Ectodermal cell (in vitro differentiated cells): ENCODE measurements at regions not wholly inside any gene's neighbourhood (a gene's known extent, or its start where the extent isn't known, plus 50 kb on each side); places are given as distances from the start of the nearest gene placed in this dataset.

Experiments
- H3K27ac ChIP-seq: 2 replicates; pipeline ENCODE4 v1.7.0; 2013; ENCODE audit warnings: mild to moderate bottlenecking, low read depth, low read length; ENCODE audit not compliant: insufficient read depth, poor library complexity, severe bottlenecking
- H3K27me3 ChIP-seq: 2 replicates; pipeline ENCODE4 v1.7.0; 2013; ENCODE audit warnings: mild to moderate bottlenecking, low read length; ENCODE audit not compliant: insufficient read depth, control insufficient read depth, poor library complexity, severe bottlenecking
- H3K36me3 ChIP-seq: one replicate; pipeline ENCODE4 v1.7.0; 2013; ENCODE audit warnings: low read length; ENCODE audit not compliant: control insufficient read depth, insufficient read depth
- H3K4me1 ChIP-seq: one replicate; pipeline ENCODE4 v1.7.0; 2013; ENCODE audit warnings: low read length; ENCODE audit not compliant: control insufficient read depth, insufficient read depth
- H3K4me3 ChIP-seq: 2 replicates; pipeline ENCODE4 v1.7.0; 2013; ENCODE audit warnings: low read depth, low read length, control low read depth; ENCODE audit not compliant: insufficient read depth
- H3K9me3 ChIP-seq: 2 replicates; pipeline ENCODE4 v1.7.0; 2013; ENCODE audit warnings: mild to moderate bottlenecking, low read length, moderate library complexity; ENCODE audit not compliant: control insufficient read depth
- WGBS, 2 experiments: methylation state at CpG; one replicate each; pipeline ENCODE4 v1.1.7; 2013; ENCODE audit warnings: missing lambda C conversion rate in 2 of 2; 5-methylcytosine and 5-hydroxymethylcytosine counted together

GRCh38 chr20:10769700-10770099 lies 95.9 kb upstream of the JAG1 start:
- Histone ChIP-seq H3K27me3 (no peaks in the 10 kb centered on the region), H3K27ac (no peak overlapping the region)
- 17 to 65% methylated on average over 1 to 2 of the region's 2 CpGs for WGBS, 2 experiments

DNA sequence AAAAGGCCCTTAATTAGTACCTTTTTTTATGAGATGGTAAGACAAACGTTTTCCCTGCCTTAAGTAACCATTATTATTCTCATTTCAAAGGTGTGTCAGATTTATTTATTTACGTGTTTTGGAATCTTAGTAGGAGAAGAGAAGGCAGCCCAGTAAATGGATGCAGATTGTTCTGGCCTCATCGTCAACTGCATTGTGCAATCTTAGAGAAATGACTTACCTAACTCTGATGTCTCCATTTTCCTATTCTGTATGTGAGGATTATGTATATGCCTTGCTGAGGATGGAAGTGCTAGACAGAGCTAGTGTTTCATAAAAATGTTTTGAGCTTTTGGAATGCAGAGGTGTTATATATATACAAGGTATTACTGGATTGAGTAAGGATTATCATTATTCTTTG lies 97.0 kb upstream of the JAG1 start:
- Histone ChIP-seq H3K27ac (no peak overlapping the region), H3K4me1 (peaks cover 5% of the 10 kb centered on the region), H3K36me3 (no peaks in the 10 kb centered on the region), H3K9me3 (no peaks in the 10 kb centered on the region), H3K27me3 (no peaks in the 10 kb centered on the region), H3K4me3 (no peak overlapping the region)
- 84 to 85% methylated on average over 3 of the region's 3 CpGs for WGBS, 2 experiments

More at GRCh38 chr20:10769700-10770099, 95.9 kb upstream of the JAG1 start:
- no peaks in the 10 kb centered on the region for H3K9me3 ChIP-seq
- H3K36me3 ChIP-seq: no peaks in the 10 kb centered on the region
- H3K4me1 ChIP-seq: peaks cover 5% of the 10 kb centered on the region
- no peak overlapping the region for H3K4me3 ChIP-seq

DNA sequence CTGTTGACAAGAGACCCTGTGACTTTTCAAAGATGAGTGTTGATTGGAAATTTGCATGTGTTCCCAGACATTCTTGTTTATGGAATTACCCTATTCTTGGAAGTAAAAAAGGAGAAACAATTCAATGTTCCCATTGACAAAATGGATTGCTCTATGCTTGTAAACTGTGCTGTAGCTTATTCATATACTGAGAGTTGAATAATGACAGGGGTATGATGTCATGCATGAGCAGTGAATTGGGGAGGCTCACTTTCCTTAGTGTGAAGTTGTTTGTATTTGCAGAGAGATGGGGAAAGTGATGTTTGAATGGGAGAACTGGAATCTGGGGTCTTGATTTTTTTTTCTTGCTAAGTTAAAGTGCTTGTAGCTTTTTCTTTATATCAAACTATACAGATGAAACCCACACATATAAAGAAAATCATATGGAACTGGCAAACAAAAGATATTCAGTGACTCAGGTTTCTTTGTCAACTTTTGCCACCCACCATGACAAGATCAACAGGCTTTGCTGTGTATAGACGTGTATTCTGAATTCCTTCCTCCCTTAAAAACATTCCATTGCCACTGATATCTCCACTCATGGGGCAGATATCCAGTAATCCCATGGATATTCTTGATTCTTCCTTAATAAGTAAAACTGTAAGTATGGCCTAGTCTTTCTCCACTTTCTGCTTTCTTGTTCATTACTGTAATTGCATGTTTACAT lies 97.8 kb upstream of the JAG1 start:
- Histone ChIP-seq H3K4me3 (no peak overlapping the region), H3K9me3 (no peaks in the 10 kb centered on the region), H3K27me3 (no peaks in the 10 kb centered on the region), H3K4me1 (peaks cover 5% of the 10 kb centered on the region), H3K36me3 (no peaks in the 10 kb centered on the region), H3K27ac (no peak overlapping the region)
- WGBS, 2 experiments: 84 to 86% methylated on average over 1 of the region's 1 CpG

DNA sequence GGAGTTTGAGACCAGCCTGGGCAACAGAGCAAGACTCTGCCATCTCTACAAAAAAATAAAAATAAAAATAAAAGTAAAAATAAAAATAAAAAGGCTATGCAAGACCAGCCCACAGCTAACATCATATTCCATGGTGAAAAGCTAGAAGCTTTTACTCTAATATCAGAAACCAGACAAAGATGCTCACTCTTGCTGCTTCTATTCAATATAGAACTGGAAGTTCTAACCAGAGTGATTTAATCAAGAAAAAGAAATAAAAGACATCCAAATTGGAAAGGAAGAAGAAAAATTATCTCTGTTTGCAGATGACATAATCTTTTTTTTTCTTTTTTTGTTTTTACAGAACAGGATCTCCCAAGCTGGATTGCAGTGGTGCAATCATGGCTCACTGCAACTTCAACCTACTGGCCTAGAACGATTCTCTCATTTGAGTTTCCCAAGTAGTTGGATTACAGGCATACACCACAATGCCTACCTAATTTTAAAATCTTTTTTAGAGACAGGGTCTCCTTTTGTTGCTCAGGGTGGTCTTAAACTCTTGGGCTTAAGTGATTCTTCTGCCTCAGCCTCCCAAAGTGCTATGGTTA lies 100.7 kb upstream of the JAG1 start:
- no peak overlapping the region for H3K27ac ChIP-seq
- H3K27me3 ChIP-seq: no peaks in the 10 kb centered on the region
- no peaks in the 10 kb centered on the region for H3K36me3 ChIP-seq
- peaks cover 2% of the 10 kb centered on the region for H3K4me1 ChIP-seq
- WGBS, 2 experiments: 37 to 48% methylated on average over 1 of the region's 1 CpG
- H3K9me3 ChIP-seq: no peaks in the 10 kb centered on the region
- H3K4me3 ChIP-seq: no peak overlapping the region

DNA sequence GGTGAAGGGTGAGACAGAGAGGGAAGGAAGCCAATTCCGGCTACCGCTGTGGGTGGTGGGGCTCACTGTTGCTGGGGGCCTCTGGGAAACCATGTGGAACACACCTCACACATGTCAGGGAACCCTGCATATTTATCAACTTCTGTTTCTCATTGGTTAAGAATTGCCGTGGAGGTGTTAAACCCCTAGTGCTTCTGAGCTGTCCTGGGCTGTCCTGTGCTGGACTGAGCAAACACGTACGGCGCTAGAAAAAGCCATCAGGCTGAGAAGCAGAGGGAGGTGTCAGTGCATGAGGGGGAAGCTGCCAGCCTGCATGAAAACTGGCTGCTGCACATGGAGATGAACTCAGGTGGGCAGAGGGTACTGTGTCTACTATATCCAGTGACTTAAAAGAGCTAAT lies 103.9 kb upstream of the JAG1 start:
- no peaks in the 10 kb centered on the region for H3K27me3 ChIP-seq
- H3K27ac ChIP-seq: no peak overlapping the region
- H3K9me3 ChIP-seq: no peaks in the 10 kb centered on the region
- H3K4me1 ChIP-seq: no peaks in the 10 kb centered on the region
- WGBS, 2 experiments: 91 to 92% methylated on average over 6 of the region's 6 CpGs
- no peaks in the 10 kb centered on the region for H3K36me3 ChIP-seq
- no peak overlapping the region for H3K4me3 ChIP-seq

- 93 to 95% methylated on average over 1 of the region's 1 CpG for WGBS, 2 experiments
Measured at GRCh38 chr20:10779911-10780310, 106.1 kb upstream of the JAG1 start.

GRCh38 chr20:10780901-10781300 lies 107.1 kb upstream of the JAG1 start:
- WGBS, 2 experiments: 92% methylated on average over 9 of the region's 9 CpGs

More at GRCh38 chr20:10779911-10780310, 106.1 kb upstream of the JAG1 start:
- no peak overlapping the region for H3K4me3 ChIP-seq
- H3K9me3 ChIP-seq: no peaks in the 10 kb centered on the region
- no peaks in the 10 kb centered on the region for H3K36me3 ChIP-seq
- no peaks in the 10 kb centered on the region for H3K4me1 ChIP-seq
- no peaks in the 10 kb centered on the region for H3K27me3 ChIP-seq
- no peak overlapping the region for H3K27ac ChIP-seq

GRCh38 chr20:10781526-10781925 lies 107.7 kb upstream of the JAG1 start:
- H3K4me1 ChIP-seq: no peaks in the 10 kb centered on the region
- no peaks in the 10 kb centered on the region for H3K27me3 ChIP-seq
- H3K4me3 ChIP-seq: no peak overlapping the region
- WGBS, 2 experiments: 91 to 92% methylated on average over 3 of the region's 3 CpGs
- H3K36me3 ChIP-seq: no peaks in the 10 kb centered on the region
- no peaks in the 10 kb centered on the region for H3K9me3 ChIP-seq
- H3K27ac ChIP-seq: no peak overlapping the region

More at GRCh38 chr20:10780901-10781300, 107.1 kb upstream of the JAG1 start:
- Histone ChIP-seq H3K4me3 (no peak overlapping the region), H3K36me3 (no peaks in the 10 kb centered on the region), H3K27ac (no peak overlapping the region), H3K9me3 (no peaks in the 10 kb centered on the region), H3K4me1 (no peaks in the 10 kb centered on the region), H3K27me3 (no peaks in the 10 kb centered on the region)

- H3K4me3 ChIP-seq: no peak overlapping the region
- no peaks in the 10 kb centered on the region for H3K36me3 ChIP-seq
- 76 to 82% methylated on average over 3 of the region's 4 CpGs for WGBS, 2 experiments
- H3K27ac ChIP-seq: no peak overlapping the region
- no peaks in the 10 kb centered on the region for H3K27me3 ChIP-seq
- H3K9me3 ChIP-seq: no peaks in the 10 kb centered on the region
- H3K4me1 ChIP-seq: no peaks in the 10 kb centered on the region
Measured at GRCh38 chr20:10783707-10784553, 110.1 kb upstream of the JAG1 start.

DNA sequence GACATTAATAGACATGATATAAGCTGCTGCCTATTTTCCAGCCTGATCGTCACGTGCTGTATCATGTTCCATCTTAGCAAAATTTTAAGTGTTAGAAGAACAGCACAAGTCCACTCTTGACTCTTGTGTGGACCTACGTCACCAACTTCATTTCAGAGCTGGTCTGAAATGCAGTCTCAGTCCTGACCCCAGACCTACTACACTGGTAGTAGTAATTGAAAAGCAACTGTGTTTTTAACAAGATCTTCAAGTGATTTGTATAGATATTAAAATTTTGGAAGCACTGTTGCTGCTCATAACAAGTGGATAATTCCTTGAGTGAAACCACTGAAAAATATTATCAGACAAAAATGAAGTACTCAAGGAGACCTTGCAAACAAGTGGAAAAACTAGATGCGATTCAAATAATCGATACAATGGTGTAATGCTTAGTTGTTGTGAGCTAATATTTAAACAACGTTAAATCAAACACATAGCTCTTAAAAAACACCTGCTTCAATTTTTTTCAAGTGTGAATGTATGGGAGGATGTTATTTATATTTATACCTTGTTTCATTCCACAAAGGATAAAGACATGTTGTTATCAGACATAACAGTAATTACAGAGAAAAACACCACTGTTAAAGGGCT lies 110.9 kb upstream of the JAG1 start:
- Histone ChIP-seq H3K9me3 (no peaks in the 10 kb centered on the region), H3K27ac (no peak overlapping the region), H3K36me3 (no peaks in the 10 kb centered on the region), H3K4me3 (no peak overlapping the region), H3K27me3 (no peaks in the 10 kb centered on the region), H3K4me1 (no peaks in the 10 kb centered on the region)
- WGBS, 2 experiments: 87 to 89% methylated on average over 3 to 6 of the region's 6 CpGs
